MM.1S (cell line): ENCODE measurements at regions not wholly inside any gene's neighbourhood (a gene's known extent, or its start where the extent isn't known, plus 50 kb on each side); places are given as distances from the start of the nearest gene placed in this dataset.
"Not testable (repeated sequence)": the region's sequence is repeated elsewhere in the genome, so short reads cannot be mapped to it uniquely, and the experiment has no call there.

Source experiments
- DNase-seq: peaks from one replicate; pipeline ENCODE4 v3.0.0-alpha.2; 2015
- H2AFZ ChIP-seq: fragments of 300-600 bp; sonication (generic); 2 replicates; pipeline ENCODE4 v1.6.0; 2016; ENCODE audit warnings: antibody characterized with exemption, low read length
- H3F3A ChIP-seq: fragments of 300-600 bp; sonication (generic); 2 replicates; pipeline ENCODE4 v1.6.1; 2016; ENCODE audit warnings: mild to moderate bottlenecking, antibody characterized with exemption, low read length, moderate library complexity, mixed read lengths; ENCODE audit not compliant: insufficient read depth
- H3K27ac ChIP-seq: fragments of 300-600 bp; sonication (generic); 2 replicates; pipeline ENCODE4 v1.5.1; 2016; ENCODE audit warnings: mild to moderate bottlenecking, low read length
- H3K27me3 ChIP-seq: fragments of 300-600 bp; sonication (generic); replicated peaks from 2 replicates; pipeline ENCODE4 v1.6.0; 2016; ENCODE audit warnings: low read length; ENCODE audit not compliant: insufficient read depth
- H3K36me3 ChIP-seq: fragments of 300-600 bp; sonication (generic); replicated peaks from 2 replicates; pipeline ENCODE4 v1.6.1; 2016; ENCODE audit warnings: mild to moderate bottlenecking, low read length, mixed read lengths; ENCODE audit not compliant: insufficient read depth
- H3K4me1 ChIP-seq: fragments of 300-600 bp; sonication (generic); 2 replicates; pipeline ENCODE4 v1.6.1; 2016; ENCODE audit warnings: low read length, mixed read lengths
- H3K4me2 ChIP-seq: fragments of 300-600 bp; sonication (generic); 2 replicates; pipeline ENCODE4 v1.6.0; 2016; ENCODE audit warnings: low read depth, low read length
- H3K4me3 ChIP-seq: fragments of 300-600 bp; sonication (generic); 2 replicates; pipeline ENCODE4 v1.5.1; 2016; ENCODE audit warnings: low read length, mixed read lengths
- H3K79me2 ChIP-seq: fragments of 300-600 bp; sonication (generic); 2 replicates; pipeline ENCODE4 v1.6.1; 2016; ENCODE audit warnings: mixed run types, low read length, mixed read lengths
- H3K9ac ChIP-seq: fragments of 300-600 bp; sonication (generic); 2 replicates; pipeline ENCODE4 v1.6.1; 2016; ENCODE audit warnings: low read length, mixed read lengths
- H3K9me2 ChIP-seq: fragments of 300-600 bp; sonication (generic); replicated peaks from 2 replicates; pipeline ENCODE4 v1.6.1; 2016; ENCODE audit warnings: mild to moderate bottlenecking, low read length, mixed read lengths; ENCODE audit not compliant: insufficient read depth
- H3K9me3 ChIP-seq: fragments of 300-600 bp; sonication (generic); replicated peaks from 2 replicates; pipeline ENCODE4 v1.6.1; 2016; ENCODE audit warnings: mild to moderate bottlenecking, low read length, mixed read lengths; ENCODE audit not compliant: insufficient read depth
- H4K20me1 ChIP-seq: fragments of 300-600 bp; sonication (generic); 2 replicates; pipeline ENCODE4 v1.6.1; 2016; ENCODE audit warnings: mild to moderate bottlenecking, low read length, moderate library complexity, mixed read lengths; ENCODE audit not compliant: insufficient read depth
- CTCF ChIP-seq: fragments of 300-600 bp; sonication (generic); IDR thresholded peaks from 2 replicates; pipeline ENCODE4 v1.5.1; 2016; ENCODE audit warnings: antibody characterized with exemption, low read length, mixed read lengths
- EZH2 ChIP-seq: fragments of 300-600 bp; sonication (generic); optimal IDR thresholded peaks from 2 replicates; pipeline ENCODE3; 2017; ENCODE audit warnings: low read depth, mild to moderate bottlenecking, antibody characterized with exemption, low read length, mixed read lengths
- EZH2phosphoT487 ChIP-seq: fragments of 300-600 bp; sonication (generic); IDR thresholded peaks from 2 replicates; pipeline ENCODE4 v1.6.1; 2018; ENCODE audit warnings: antibody characterized with exemption, low read length

DNA sequence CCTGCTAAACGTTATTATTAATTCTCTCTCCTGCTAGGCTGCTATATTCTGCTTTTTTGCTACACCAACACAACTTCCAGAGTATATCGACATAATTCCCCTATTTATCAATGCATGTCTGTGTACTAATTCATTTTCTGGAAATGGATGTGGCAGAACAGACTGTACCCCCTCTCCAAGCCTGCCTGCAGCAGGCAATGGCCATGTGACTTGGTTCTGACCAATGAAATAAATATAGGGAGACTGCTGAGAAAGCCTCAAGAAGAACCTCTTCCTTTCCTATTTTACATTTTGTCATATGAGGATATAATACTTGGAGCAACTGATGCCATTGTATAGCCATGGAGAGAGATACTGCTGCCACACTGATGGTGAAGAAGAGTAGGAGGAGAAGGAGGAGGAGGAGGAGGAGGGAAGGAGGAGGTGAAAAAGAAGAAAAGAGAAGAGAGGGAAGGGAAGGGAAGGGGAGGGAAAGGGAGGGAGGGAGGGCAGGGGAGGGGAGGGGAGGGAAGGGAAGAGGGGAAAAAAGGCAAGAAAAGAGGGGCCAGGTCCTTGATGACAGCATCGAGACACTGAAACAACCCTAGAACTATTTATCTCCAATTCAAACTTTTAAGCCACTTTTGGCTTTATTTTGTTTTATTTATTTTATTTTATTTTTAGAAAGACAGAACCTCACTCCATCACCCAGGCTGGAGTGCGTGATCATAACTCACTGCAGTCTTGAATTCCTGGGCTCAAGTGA lies 57.0 kb upstream of the SPP1 start:
- Histone ChIP-seq H3K79me2 (no peaks in the 10 kb centered on the region), H2AFZ (no peak overlapping the region), H3K4me2 (no peak overlapping the region), H3K9ac (no peak overlapping the region), H3K27me3 (no peaks in the 10 kb centered on the region), H3K9me3 (no peaks in the 10 kb centered on the region), H3K4me1 (no peaks in the 10 kb centered on the region), H3K27ac (no peak overlapping the region), H3K4me3 (no peak overlapping the region), H4K20me1 (no peaks in the 10 kb centered on the region), H3F3A (no peaks in the 10 kb centered on the region), H3K36me3 (no peaks in the 10 kb centered on the region), H3K9me2 (no peaks in the 10 kb centered on the region)
- no peak for DNase-seq
- TF ChIP-seq EZH2 (no peak), CTCF (no peak), EZH2phosphoT487 (no peak)

DNA sequence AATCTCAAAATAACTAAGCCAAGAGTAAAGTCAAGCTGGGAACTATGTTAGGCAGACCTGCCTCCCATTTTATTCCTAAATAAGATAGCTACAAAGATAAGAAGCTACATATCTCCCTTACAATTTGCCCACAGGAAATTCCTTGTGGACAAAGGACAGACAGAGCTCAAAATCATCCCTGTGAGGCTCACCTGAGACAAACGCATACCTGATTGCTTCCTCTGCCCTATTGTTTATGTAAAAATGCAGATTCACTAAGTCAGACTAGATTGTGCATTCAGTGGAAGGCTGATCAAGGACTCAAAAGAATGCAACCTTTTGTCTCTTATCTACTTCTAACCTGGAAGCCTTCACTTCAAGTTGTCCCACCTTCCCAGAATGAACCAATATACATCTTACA lies 56.2 kb upstream of the SPP1 start:
- not testable (repeated sequence) for H2AFZ ChIP-seq, H3K79me2 ChIP-seq, DNase-seq, H3K4me3 ChIP-seq, H3K9me2 ChIP-seq, H3K4me2 ChIP-seq, H3K9ac ChIP-seq, H3K36me3 ChIP-seq, H3K9me3 ChIP-seq, H3K27me3 ChIP-seq, H3K4me1 ChIP-seq, H3F3A ChIP-seq, H3K27ac ChIP-seq, H4K20me1 ChIP-seq

DNA sequence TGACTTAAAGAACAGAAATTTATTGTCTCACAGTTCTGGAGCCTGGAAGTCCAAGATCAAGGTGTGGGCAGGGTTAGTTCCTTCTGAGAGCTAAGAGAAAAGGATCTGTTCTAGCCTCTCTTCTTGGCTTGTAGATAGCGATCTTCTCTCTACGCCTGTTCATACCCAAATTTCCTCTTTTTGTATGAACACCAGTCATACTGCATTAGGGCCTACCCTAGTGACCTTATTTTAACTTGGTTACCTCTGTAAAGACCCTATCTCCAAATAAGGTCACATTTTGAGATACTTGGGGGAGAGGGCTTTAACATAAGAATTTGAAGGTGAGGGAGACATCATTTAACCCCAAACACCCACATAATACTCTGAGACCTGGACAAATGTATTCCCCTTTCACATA lies 55.6 kb upstream of the SPP1 start:
- Histone ChIP-seq H3F3A (no peaks in the 10 kb centered on the region), H3K27me3 (no peaks in the 10 kb centered on the region), H3K36me3 (no peaks in the 10 kb centered on the region), H3K9ac (no peak overlapping the region), H3K79me2 (no peaks in the 10 kb centered on the region), H2AFZ (no peak overlapping the region), H3K9me2 (no peaks in the 10 kb centered on the region), H3K4me1 (no peaks in the 10 kb centered on the region), H3K9me3 (no peaks in the 10 kb centered on the region), H3K4me2 (no peak overlapping the region), H3K27ac (no peak overlapping the region), H4K20me1 (no peaks in the 10 kb centered on the region), H3K4me3 (no peak overlapping the region)
- no peak for DNase-seq
- TF ChIP-seq EZH2 = no peak
- no peak for TF ChIP-seq EZH2phosphoT487
- no peak for TF ChIP-seq CTCF

DNA sequence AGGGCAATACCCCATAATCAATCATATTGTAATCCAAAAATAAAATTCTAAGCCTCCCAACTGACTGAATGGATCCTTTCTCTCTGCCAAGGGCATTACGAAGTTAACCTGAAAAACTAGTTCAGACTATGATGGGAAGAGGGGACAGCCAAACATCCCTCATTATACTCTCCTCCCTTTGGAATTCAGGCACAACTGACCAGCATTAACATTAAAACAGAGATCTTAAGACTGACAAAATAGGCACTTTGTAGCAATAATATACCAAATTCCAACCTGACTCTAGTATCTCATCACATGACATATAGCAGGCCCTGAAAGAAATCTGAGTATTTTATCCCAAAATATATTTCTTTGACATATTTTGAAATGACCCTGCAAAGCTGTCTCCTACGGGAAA lies 55.0 kb upstream of the SPP1 start:
- no peak for DNase-seq
- Histone ChIP-seq H3K36me3 (no peaks in the 10 kb centered on the region), H3K4me3 (no peak overlapping the region), H3K9me3 (no peaks in the 10 kb centered on the region), H3K9me2 (no peaks in the 10 kb centered on the region), H4K20me1 (no peaks in the 10 kb centered on the region), H3K4me2 (no peak overlapping the region), H3K79me2 (no peaks in the 10 kb centered on the region), H3K27ac (no peak overlapping the region), H3K9ac (no peak overlapping the region), H3K27me3 (no peaks in the 10 kb centered on the region), H3F3A (no peaks in the 10 kb centered on the region), H3K4me1 (no peaks in the 10 kb centered on the region), H2AFZ (no peak overlapping the region)
- TF ChIP-seq EZH2 = no peak
- TF ChIP-seq EZH2phosphoT487 = no peak
- TF ChIP-seq CTCF = no peak

GRCh38 chr4:87921626-87922479 lies 53.7 kb upstream of the SPP1 start:
- not testable (repeated sequence) for H3K4me2 ChIP-seq, H3K79me2 ChIP-seq, H2AFZ ChIP-seq, H4K20me1 ChIP-seq, H3K27ac ChIP-seq, H3K4me3 ChIP-seq, H3F3A ChIP-seq, H3K36me3 ChIP-seq, H3K27me3 ChIP-seq, H3K9me3 ChIP-seq, H3K9ac ChIP-seq, H3K9me2 ChIP-seq, H3K4me1 ChIP-seq, DNase-seq
